NCI-H2227 treated with DMSO at 0.1 percent for 48 hours (cell line): ENCODE measurements at regions not wholly inside any gene's neighbourhood (a gene's known extent, or its start where the extent isn't known, plus 50 kb on each side); places are given as distances from the start of the nearest gene placed in this dataset.

ENCODE experiments used
- DNase-seq: peaks from one replicate; lab custom pipeline; 2025; lab: John Stamatoyannopoulos, UW

- no peak for DNase-seq
Observed at GRCh38 chr2:144242311-144242710, 277.6 kb downstream of the ZEB2 start.

- DNase-seq: no peak
Observed at GRCh38 chr2:144241801-144242200, 278.1 kb downstream of the ZEB2 start.

- DNase-seq: no peak
Observed at GRCh38 chr2:144240656-144241339, 279.1 kb downstream of the ZEB2 start.

DNA sequence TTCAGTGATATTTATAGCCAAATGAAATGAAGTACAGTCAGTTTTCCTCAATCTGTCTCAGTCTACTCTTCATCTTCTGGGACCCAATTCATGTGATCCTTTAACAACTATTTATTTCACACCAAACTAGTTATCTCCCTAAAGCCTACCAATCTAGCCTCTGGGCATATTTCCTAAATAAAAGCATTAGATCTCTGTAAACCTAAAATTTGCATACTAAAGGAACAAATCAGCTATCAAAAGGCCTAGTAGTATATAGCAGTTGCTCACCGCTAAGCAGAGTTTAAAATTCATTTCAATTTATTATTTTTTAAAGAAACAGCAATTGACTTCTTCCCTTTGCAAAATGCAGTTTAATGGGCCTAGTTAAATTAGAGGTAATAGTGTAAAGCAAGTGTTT lies 280.2 kb downstream of the ZEB2 start:
- DNase-seq: no peak

DNA sequence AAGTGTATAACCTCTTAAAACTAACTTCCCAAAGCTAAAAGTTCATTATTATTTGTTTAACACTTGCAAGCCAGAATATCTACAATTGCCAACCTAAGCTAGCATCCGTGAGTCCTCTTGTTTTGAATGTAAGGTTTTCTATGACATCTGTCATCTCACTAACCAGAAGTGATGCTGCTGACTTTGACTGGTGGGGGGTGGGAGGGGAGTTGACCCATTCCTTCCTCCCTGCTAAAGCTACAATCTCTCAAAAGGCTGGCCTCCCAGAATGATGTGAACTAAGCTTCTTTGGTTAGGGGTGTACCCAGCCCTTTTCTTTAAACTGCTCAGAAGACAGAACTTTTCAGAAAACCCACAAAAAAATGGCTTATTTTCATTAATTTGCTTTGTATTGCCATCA lies 280.6 kb downstream of the ZEB2 start:
- DNase-seq: no peak

- DNase-seq: no peak
Observed at GRCh38 chr2:144237830-144238627, 281.9 kb downstream of the ZEB2 start.

GRCh38 chr2:144237108-144237507 lies 282.8 kb downstream of the ZEB2 start:
- no peak for DNase-seq

- no peak for DNase-seq
Observed at GRCh38 chr2:144235050-144235449, 284.9 kb downstream of the ZEB2 start.

DNA sequence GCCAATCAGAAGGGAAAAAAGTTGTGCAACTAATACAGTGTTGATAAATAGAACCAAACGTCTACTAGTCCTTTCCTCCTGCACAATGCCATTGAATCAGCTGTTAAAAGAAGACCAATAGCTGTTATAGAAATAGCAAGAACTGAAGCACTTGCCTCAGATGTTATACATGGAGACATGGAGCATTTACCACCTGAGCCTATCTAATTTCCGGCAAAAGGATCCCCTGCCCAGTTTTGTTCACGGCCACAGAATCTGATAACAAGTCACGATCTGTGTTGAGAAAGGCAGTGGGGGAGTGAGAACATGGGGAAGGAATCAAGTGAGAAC lies 285.4 kb downstream of the ZEB2 start:
- DNase-seq: no peak

DNA sequence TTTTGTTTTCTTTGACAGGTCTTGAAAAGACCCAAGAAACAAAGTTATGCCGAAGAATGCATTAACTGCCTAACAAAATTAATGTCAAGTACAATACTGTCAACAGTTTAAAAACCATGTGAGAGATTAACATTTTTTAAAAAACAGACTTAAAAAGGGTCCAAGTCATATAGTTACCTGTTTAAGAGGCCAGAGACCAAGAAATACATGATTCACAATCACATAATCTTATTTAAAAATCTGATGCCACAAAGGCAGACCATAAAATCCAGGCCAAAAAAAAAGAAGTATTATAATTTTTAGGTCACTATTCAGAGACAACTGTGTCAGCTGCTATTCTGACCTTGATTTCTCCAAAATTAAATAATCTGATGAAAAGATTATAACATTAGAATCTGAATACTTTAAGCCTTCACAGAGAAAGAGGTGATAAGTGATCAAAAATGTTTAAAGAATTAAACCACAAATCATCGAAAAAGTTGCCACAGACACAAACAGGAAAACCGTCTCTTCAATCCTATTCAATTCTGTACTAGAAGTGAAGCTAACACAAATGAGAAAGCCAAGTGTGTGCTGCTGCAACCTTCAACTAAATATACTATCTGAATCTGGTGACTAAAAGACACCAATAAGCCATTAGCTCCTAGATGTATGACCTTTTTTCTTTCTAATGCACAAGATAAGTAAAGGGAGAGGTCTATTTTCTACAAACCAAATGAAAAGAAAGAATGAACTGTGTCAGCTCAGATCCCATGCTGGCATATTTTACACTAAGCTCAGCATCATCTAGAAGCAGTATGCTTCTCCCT lies 286.0 kb downstream of the ZEB2 start:
- no peak for DNase-seq

DNA sequence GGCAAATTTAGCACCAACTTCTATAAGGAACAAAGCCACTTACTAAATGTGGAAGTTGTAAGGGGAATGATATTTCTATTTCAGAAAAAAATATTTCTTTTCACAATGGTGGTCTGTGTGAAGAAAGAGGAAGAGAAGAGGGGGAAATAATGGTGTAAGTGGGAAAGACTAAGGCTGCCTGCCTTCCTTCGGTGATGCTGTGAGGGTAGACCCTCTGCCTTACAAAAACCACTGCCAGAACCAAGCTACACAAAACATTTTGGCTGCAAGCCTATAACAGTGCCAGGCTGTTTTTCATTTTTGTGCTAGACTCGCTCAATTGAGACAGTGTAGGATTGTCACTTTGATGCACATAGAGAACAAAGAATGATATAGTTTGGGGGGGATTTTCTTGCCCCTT lies 286.6 kb downstream of the ZEB2 start:
- no peak for DNase-seq

DNA sequence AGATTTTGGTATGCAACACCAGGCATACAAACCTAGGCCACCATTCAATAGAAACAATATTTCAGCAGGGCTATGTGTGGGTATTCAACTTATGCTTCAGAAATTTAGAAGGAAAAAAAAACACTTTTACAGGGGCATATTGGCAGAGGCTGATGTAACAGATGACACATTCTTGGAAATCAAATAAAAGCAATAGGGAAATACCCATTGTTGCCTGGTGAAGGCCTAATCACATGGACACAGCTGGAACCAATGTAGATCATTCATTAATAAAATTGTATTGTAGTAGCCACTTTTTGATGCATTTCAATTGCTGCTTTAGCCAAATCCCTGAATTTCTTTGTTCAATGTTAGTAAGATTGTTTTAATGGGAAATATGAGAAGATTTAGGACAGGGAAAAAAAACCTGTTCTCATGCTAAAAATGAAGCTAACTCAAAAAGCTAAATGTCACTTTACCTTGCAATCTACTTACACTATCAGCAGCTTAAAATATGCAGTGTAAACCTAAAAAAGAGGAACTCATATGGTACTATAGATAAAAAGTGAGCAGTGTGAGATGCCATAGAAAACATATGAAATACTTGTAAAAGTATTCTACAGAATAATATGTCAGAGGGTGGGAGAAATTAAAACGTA lies 289.4 kb downstream of the ZEB2 start:
- DNase-seq: no peak

DNA sequence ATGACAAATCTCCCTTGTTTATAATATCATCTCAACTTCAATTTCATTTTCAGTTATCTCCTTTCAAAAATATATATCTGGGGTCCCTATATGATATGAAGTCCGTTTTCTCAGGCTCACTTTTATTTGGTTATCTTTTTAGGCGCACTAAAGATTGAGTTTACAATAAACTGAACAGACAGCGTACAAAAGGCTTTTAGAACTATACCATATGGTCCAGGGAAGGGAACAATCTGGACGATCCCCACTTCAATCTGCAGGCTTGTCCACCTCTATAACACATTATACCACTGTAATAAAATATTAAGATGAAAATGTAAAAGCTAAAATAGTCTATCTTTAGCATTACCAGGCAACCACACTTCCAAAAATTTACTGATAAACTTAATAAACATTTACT lies 289.9 kb downstream of the ZEB2 start:
- no peak for DNase-seq

DNA sequence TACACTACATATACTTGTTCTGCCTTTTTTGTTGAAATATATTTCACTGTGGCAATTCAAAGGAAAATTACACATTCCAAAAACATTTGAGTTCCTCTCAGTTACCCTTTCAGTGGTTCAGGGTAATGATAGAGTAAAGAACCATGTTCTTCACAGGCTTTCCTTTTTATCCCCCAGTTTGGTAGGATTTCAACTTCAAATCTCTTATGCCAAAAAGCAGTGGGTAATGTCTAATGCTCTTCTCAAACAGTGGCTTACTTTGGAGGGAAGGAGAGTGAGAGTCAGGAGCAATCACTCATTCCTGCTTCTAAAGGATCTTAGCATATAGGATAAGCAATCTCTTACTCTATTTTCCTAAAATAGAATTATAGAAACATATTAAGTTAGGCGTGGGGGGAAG lies 290.6 kb downstream of the ZEB2 start:
- no peak for DNase-seq

- no peak for DNase-seq
Observed at GRCh38 chr2:144227427-144228105, 292.4 kb downstream of the ZEB2 start.

- no peak for DNase-seq
Observed at GRCh38 chr2:144225076-144225475, 294.8 kb downstream of the ZEB2 start.

- no peak for DNase-seq
Observed at GRCh38 chr2:144224472-144224871, 295.4 kb downstream of the ZEB2 start.

GRCh38 chr2:144219979-144220378 lies 299.9 kb downstream of the ZEB2 start:
- no peak for DNase-seq

- no peak for DNase-seq
Observed at GRCh38 chr2:144217853-144218633, 301.9 kb downstream of the ZEB2 start.

DNA sequence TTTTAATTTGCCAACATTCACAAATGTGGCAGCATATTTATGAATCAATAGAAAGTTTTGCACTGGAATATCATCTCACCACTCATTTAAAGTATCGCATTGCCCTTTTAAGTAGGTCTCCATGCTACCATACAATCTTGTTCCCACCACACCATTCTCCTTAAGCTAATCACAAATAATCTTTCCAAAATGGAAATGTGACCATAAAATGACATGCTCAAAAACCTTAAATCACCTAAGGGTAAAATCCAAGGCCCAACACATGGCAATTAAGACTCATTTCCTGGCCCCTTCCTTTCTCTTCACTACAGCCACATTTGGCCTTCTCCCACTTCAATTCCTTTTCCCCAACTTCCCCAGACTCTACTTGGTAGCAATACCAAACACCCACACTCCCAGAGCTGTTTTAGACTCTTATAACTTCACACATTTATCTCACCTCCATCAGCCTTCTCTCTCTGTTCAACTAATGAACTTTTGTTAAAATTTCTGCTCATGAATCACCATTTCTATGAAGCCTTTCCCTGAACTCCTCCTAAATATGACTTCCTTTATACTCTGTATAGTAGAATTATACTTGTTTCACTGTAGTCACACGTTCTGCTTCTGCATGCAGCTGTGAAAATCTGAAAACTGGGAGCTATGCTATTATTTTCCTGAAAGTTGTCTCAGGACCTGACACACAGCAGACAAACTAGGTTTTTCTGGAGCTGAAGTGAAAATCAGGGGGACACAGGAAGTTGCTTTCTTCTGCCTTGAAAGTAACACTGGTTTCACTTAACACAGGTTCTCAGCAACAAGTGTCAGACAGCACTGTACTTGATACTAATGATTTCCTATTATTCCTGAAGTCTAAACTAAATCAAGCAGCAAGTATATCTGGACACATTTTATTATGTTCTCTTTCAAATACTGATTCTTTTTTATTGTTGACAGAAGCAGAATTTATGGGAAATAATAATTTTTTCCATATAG lies 303.9 kb downstream of the ZEB2 start:
- no peak for DNase-seq
